ENCODE measurements at regions not wholly inside any gene's neighbourhood (a gene's known extent, or its start where the extent isn't known, plus 50 kb on each side); places are given as distances from the start of the nearest gene placed in this dataset.

DNA sequence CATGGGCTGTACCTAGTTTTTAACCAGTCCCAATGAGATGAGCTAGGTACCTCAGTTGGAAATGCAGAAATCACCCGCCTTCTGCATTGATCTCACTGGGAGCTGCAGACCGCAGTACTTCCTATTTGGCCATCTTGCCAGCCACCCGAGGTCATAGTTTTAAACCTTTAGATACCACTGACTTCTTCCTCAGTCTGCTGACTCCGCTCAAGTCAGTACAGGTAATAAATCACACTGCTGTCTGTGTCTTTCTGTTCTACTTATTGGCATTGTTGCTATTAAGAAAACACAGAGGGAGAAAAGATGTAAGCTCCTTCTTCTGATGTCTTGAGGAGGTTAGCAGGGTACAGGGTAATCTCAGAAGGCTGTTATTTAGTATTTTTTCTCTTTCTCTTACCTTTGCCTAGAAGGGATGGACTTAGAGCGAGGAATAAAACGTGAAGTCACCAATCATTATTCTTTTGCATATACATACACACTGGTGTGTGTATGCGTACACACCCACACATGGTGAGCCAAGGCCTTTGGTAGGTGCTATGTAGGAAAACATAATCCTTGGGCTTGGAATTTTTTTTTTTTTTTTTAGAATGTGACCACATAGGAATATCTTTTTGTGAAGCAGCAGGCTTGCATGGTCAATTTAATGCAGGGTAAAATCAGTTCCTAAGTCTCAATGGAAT lies 197.2 kb downstream of the EDEM1 start:
- TF ChIP-seq, protein P1, sequence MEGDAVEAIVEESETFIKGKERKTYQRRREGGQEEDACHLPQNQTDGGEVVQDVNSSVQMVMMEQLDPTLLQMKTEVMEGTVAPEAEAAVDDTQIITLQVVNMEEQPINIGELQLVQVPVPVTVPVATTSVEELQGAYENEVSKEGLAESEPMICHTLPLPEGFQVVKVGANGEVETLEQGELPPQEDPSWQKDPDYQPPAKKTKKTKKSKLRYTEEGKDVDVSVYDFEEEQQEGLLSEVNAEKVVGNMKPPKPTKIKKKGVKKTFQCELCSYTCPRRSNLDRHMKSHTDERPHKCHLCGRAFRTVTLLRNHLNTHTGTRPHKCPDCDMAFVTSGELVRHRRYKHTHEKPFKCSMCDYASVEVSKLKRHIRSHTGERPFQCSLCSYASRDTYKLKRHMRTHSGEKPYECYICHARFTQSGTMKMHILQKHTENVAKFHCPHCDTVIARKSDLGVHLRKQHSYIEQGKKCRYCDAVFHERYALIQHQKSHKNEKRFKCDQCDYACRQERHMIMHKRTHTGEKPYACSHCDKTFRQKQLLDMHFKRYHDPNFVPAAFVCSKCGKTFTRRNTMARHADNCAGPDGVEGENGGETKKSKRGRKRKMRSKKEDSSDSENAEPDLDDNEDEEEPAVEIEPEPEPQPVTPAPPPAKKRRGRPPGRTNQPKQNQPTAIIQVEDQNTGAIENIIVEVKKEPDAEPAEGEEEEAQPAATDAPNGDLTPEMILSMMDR (IDR thresholded peaks at IDR 0.05) = no peak
- TF ChIP-seq POLR2A (IDR thresholded peaks at IDR 0.05) = no peak
